SH-SY5Y (cell line): ENCODE measurements at regions not wholly inside any gene's neighbourhood (a gene's known extent, or its start where the extent isn't known, plus 50 kb on each side); places are given as distances from the start of the nearest gene placed in this dataset.

Experiments
- GATA2 ChIP-seq: IDR thresholded peaks from 2 replicates; pipeline ENCODE4 v1.6.1; 2011; ENCODE audit warnings: mild to moderate bottlenecking, low read depth, low read length
- GATA3 ChIP-seq: IDR thresholded peaks from 2 replicates; pipeline ENCODE4 v1.6.1; 2011; ENCODE audit warnings: low read depth, mild to moderate bottlenecking, low read length, moderate library complexity

GRCh38 chr17:71019699-71020098 lies 850.4 kb downstream of the KCNJ2 start:
- TF ChIP-seq GATA2 (no peak), GATA3 (no peak)
